ENCODE measurements at regions not wholly inside any gene's neighbourhood (a gene's known extent, or its start where the extent isn't known, plus 50 kb on each side); places are given as distances from the start of the nearest gene placed in this dataset.
"Not testable (repeated sequence)": the region's sequence is repeated elsewhere in the genome, so short reads cannot be mapped to it uniquely, and the experiment has no call there.

DNA sequence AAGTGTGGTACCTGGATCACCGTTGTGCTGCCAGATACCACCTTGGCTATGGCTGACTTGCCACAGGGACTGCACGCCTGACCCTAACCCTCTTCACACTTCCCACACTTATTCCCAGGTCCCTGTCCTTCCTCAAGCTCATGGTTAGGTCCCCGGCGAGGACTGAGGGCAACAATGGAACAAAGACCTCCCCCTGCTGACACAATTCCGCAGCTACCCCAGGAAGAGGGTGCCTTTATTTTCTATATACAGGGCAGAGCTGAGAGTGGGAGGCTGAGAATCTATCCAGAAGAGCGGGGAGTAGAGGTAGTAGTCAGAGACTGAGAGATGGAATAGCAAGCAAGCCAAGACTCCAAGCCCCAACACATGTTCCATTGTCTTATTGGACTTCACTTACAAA is 118.1 kb upstream of the SEM1 start:
- DNase-seq, result no peak

GRCh38 chr7:96829121-96829520 is 119.5 kb upstream of the SEM1 start:
- DNase-seq, result not testable (repeated sequence)

GRCh38 chr7:96831446-96831845 is 121.8 kb upstream of the SEM1 start:
- no peak for DNase-seq

GRCh38 chr7:96832092-96832662 is 122.5 kb upstream of the SEM1 start:
- no peak for DNase-seq

DNA sequence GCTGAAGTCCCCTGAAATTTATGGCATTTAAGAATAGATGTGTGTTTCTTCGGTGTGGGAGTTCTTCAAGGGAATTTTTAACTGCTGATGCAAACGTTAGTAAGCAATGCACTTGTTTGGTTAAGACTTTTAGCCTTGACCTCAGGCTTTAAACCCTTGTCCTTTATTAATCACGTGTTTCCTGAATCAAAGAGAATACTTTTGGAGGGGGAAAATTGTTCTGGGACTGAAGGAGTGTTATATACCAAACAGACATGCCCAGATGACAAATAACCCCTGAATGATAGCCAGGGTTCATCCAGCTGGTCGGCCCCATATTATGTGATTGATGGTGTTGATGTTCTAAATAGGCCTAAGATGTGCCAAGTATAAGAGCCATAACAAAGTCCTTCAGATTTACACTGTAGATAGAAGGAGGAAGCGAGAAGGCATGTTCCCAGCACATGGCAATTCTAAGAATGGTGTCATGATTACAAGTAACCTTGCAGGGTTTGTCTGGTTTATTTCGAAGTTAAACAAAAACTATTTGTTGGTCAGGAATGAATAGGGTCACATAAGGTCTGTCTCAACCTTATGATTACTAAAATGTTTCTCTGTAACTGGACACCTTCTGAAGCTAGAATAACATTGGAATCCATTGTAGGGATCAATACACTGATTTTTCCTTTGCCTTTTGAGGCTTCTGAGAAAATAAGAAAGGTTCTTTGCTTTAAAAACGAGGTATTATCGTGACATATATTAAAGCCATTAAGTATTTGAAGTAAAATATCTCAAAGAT is 124.2 kb upstream of the SEM1 start:
- peak; percentile 33 for DNase-seq

DNA sequence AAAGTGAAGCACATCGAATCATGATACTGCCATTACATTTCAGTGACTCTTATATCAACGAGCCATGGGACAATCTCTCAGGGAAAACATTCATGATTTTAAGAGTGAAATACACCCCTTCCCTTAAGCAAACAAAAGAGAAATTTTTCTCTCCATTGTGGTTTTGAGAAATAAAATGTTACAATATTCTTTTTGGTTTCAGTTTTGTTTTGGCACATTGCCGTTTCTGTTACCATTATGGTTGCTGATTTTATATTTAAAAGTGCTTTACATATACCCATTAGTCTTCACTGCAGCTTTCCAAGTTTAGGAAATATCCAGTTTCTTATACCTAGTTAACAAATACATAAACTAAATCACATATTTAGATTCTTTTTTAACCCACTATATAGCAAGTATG is 126.8 kb upstream of the SEM1 start:
- DNase-seq, result no peak

DNA sequence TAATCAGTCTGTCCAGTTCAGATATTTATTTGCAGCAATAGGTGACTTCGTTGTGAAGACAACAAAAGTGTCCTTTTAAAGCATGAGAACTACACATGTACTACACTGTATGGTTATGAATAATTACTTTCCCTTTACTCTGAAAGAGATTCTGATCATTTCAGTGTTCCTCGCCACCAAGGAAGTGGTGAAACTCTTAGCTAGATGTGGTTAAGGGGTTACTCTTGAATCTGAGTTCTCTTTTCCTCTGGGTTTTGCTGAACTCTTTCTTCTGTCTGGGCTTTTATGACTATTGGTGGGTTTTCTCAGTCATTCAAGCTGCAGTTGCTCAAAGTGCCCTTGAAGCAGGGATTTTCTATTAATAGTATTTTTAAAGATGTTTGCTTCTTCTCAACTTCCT is 127.9 kb upstream of the SEM1 start:
- no peak for DNase-seq

GRCh38 chr7:96838481-96838880 is 128.8 kb upstream of the SEM1 start:
- no peak for DNase-seq

GRCh38 chr7:96855139-96855538 is 145.5 kb upstream of the SEM1 start:
- no peak for DNase-seq

DNA sequence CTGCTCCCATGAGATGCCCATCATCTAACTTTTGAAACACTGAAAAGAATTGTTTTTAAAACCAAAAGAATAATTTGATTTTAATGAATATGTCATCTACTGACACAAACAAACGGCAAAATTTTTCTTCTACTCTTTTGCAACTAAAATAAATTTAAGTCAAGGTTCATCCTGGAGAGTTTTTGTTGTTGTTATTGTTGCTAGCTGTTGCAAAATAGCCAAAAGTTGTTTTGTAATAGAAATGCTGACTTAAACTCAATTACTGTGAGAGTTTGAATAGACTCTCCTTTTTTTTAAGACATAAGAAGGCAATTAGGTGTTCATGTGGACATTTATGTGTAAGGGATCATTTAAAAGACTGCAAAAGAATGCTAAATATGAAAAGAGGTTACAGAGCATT is 146.0 kb upstream of the SEM1 start:
- no peak for DNase-seq

DNA sequence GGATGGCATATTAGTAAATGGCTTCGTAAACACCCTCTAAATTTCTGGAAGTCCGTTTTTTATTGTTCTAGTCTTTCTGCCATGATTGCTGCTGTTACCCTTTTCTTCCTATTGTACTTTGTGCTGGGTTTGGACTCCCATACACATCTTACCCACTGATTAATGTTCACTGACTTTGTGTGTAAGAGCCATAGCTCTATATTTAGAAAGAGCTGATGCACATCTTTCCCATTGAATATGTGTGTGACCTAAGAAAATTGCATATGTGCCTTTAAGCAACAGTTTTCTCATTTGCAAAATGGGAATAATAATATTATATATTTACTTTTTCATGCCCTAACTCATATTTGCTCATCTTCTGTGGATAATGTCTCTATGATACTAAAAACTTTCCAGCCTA is 135.8 kb upstream of the DLX6 start:
- DNase-seq, result no peak

GRCh38 chr7:96870185-96870584 is 135.2 kb upstream of the DLX6 start:
- DNase-seq, result no peak

DNA sequence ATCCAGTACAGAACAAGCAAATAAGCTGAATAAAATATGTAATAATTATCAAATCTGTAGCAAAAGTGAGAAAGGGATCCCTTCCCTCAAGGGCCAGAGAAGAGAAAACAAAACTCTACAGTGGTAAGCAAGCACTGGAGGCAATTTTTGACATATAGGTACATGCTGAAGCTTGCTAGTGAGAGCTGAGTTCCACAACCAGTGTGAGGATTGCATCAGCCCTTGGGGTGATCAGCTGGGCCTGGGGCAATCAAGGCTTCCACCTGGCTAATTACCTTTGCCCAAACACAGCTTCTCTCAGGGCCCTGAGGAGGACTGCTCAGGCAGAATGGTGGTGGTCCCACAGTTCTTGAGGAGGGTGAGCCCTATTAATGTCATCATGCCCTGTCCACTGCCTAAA is 134.4 kb upstream of the DLX6 start:
- DNase-seq, result no peak

DNA sequence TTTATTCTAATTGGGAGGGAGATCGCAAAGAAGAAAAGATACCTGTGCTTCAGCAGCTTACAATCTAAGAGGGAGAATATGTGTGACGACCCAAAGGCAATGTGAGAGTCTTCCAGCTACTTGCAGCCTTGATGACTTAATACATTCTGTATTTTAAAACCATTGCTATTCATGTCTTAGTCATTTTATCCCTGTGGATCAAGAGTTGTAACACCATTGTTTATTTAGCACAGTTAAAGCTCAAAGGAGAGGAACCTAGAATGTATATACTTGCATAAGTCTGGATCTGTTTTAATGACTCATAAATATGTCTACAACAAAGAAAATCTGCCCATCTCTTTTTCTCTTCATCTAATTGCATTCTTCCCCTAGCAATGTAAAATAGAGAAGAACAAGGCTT is 117.9 kb upstream of the DLX6 start:
- DNase-seq, result no peak

DNA sequence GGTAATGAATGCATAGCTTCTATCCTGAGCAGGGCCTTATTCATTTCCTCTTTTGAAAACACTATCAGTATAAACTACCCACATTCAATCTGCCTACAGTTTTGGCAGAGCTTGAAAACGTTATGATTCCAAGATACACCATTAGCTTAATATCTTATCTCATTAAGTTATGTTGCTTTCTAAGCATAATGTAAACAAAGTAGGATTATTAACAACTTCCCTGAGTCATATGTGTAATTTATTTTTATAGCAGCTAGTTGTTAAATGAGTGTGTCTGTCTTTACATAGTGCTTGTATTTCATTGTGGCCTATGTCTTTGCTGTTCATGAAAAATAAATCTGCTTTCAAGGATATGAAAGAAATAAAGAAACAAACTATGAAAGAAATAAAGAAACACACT is 106.2 kb upstream of the DLX6 start:
- no peak for DNase-seq

DNA sequence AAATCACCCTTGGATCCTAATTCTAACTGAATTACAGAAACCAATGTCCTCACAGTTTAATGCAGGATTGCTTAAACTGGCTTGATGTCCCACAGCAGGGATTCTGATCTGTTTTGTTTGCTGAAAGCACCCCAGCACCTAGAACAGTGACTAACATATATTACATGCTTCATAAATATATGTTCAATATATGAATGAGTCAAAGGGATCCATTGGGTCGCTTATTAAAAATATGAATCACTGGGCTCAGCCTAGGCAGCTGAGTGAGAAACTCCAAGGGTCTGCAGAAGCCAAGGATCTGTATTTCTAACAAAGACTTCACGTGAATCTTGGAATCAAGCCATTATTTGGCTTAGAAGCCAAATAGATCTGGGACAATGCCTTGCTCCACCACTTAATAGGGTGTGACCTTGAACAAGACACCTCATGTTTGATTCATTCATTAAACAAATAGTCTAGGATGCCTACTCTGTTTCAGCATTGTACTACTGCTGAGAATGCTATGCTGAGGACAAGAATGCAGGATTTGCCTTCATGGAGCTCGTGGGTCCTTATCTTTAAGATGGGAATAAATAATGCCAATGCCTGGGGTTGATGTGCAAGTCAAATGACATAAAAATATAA is 103.4 kb upstream of the DLX6 start:
- DNase-seq, result no peak

DNA sequence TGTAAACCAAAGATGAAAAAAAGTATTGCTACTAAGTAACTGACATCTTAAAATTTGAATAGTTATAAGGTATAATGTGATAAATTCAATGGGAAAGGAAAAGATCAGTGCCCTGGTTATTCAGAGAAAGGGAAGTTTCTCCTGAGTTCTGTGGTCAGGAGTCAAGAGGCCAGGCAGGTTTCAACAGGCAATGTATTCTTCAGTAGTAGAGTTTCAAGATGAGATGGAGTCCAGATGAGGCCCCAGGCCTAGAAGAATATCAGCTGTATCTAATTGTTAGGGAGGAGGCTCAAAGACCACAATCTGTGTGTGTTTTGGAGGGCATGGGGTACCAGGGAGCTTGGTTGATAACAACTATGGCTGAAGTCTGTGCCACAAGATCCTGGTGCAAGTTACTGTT is 101.4 kb upstream of the DLX6 start:
- no peak for DNase-seq

DNA sequence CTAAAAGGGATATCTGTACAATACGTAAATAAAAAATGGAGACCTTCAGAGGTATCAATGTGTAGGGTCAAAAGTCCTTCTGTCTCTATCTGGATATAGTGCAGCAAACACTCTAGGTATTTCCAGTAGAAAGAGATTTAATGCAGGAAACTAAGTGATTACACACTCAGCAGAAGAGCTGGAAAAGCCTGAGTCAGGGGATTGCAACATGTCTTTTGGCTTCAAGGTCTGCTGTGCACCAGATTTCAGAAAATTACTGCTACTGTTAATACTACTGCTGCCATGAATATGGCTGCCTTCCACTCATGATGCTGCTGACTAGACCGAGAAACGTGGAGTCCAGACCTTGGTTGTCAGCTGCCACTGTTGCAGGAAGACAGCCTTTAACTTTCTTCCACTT is 94.9 kb upstream of the DLX6 start:
- DNase-seq, result no peak

GRCh38 chr7:96915029-96915428 is 90.3 kb upstream of the DLX6 start:
- DNase-seq, result no peak

GRCh38 chr7:96920064-96920463 is 85.3 kb upstream of the DLX6 start:
- no peak for DNase-seq

GRCh38 chr7:96920713-96921112 is 84.6 kb upstream of the DLX6 start:
- no peak for DNase-seq

- DNase-seq, result no peak
Observed at GRCh38 chr7:96921231-96921630, 84.1 kb upstream of the DLX6 start.

- DNase-seq, result no peak
Observed at GRCh38 chr7:96921771-96922170, 83.6 kb upstream of the DLX6 start.

GRCh38 chr7:96923345-96923744 is 82.0 kb upstream of the DLX6 start:
- DNase-seq, result not testable (repeated sequence)

Data from left kidney (tissue), 1 donor.